Mucosa of rectum (tissue), 2 donors: ENCODE measurements at regions not wholly inside any gene's neighbourhood (a gene's known extent, or its start where the extent isn't known, plus 50 kb on each side); places are given as distances from the start of the nearest gene placed in this dataset.

Experiments used
- H3K27ac ChIP-seq, 2 donors: one replicate each; pipeline ENCODE4 v1.7.0; 2013; ENCODE audit warnings: inconsistent platforms in 2 of 2, low read depth in 2 of 2, low read length in 2 of 2
- H3K27me3 ChIP-seq, 2 donors: one replicate each; pipeline ENCODE4 v1.7.0; 2013; ENCODE audit warnings: low read length in 2 of 2; ENCODE audit not compliant: control insufficient read depth in 2 of 2, insufficient read depth in 2 of 2
- H3K36me3 ChIP-seq, 2 donors: one replicate each; pipeline ENCODE4 v1.7.0; 2013; ENCODE audit warnings: low read length in 2 of 2; ENCODE audit not compliant: control insufficient read depth in 2 of 2, insufficient read depth in 2 of 2
- H3K4me1 ChIP-seq, 2 donors: one replicate each; pipeline ENCODE4 v1.7.0; 2013; ENCODE audit warnings: low read length in 2 of 2, mild to moderate bottlenecking in 1 of 2; ENCODE audit not compliant: control insufficient read depth in 2 of 2, insufficient read depth in 2 of 2
- H3K4me3 ChIP-seq, 2 donors: one replicate each; pipeline ENCODE4 v1.7.0; 2013; ENCODE audit warnings: low read length in 2 of 2
- H3K9ac ChIP-seq, 2 donors: one replicate each; pipeline ENCODE4 v1.7.0; 2013; ENCODE audit warnings: low read length in 2 of 2, low read depth in 1 of 2, mild to moderate bottlenecking in 1 of 2
- H3K9me3 ChIP-seq, 2 donors: one replicate each; pipeline ENCODE4 v1.7.0; 2013; ENCODE audit warnings: low read length in 2 of 2; ENCODE audit not compliant: control insufficient read depth in 2 of 2
- donor health status: healthy.
- donor health status: Normal muscosa, but diverticular disease.

DNA sequence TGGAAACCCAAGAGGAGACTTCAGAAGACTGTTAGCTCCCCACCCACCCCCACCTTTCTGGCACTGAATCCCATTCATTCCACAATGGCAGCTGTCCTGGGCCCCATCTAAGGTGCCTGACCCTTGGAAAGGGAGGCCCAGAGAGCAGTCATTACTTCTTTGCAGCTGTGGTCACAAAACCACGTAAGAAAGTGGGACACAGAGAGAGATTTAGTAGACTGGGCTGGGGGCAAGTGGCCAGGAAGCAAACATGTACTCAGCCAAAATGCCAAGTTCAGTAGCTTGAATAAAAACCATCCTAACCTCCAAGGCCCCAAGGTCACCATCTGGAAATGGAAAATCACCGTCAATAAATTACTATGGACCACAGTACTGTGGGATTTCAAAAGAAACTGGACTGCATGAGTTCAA lies 381.4 kb downstream of the TNS1 start:
- Histone ChIP-seq H3K9ac (no peak overlapping the region), H3K27me3 (no peaks in the 10 kb centered on the region), H3K27ac (peak overlapping the region in 1 of 2 donors; percentile 12), H3K4me1 (peaks cover 0 to 4% of the 10 kb centered on the region in 2 donors), H3K36me3 (no peaks in the 10 kb centered on the region), H3K9me3 (no peaks in the 10 kb centered on the region), H3K4me3 (no peak overlapping the region)

DNA sequence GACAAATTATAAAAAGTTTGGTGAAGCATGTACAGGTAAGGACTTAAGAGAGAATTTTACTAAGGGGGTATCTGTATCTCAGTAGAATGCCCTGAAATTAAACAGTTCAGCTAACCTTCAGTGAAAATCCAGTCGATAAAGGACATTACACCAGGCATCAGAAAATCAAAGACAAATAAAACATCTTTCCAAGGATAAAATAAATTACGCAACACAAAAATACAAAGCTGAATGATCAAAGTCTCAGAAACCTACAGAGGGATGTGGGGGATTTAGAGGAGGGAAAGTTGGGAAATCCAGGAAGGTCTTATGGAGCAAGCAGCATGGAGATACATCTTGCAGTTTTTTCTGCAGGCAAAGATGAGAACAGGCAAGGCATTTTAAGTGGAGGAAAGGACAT lies 384.1 kb downstream of the TNS1 start:
- Histone ChIP-seq H3K9ac (no peak overlapping the region), H3K27me3 (no peaks in the 10 kb centered on the region), H3K27ac (no peak overlapping the region), H3K4me3 (no peak overlapping the region), H3K9me3 (no peaks in the 10 kb centered on the region), H3K4me1 (peaks cover 0 to 4% of the 10 kb centered on the region in 2 donors), H3K36me3 (no peaks in the 10 kb centered on the region)

GRCh38 chr2:217617616-217618022 lies 385.2 kb downstream of the TNS1 start:
- peaks cover 0 to 4% of the 10 kb centered on the region in 2 donors for H3K4me1 ChIP-seq
- H3K36me3 ChIP-seq: no peaks in the 10 kb centered on the region
- H3K27me3 ChIP-seq: no peaks in the 10 kb centered on the region
- no peak overlapping the region for H3K27ac ChIP-seq
- H3K9ac ChIP-seq: no peak overlapping the region
- no peak overlapping the region for H3K4me3 ChIP-seq
- H3K9me3 ChIP-seq: no peaks in the 10 kb centered on the region

DNA sequence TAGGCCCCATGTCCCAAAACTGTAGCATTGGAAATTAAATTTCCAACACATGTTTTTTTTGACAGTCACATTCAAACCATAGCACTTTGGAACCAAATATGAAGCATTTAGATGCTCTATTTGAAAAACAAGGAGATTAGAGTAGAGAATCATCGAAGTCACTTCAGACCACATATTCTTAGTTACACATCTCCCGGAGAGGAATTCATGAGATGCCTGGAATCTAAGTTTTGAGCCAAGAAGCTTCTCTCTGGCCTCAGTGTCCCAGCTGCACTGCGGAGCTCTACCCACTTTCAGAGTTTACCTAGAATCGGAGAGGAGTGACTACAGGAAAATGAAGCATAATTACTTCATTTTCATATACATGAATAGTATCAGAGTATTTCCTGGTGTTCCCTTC lies 385.9 kb downstream of the TNS1 start:
- Histone ChIP-seq H3K9ac (no peak overlapping the region), H3K27ac (no peak overlapping the region), H3K4me1 (peaks cover 0 to 2% of the 10 kb centered on the region in 2 donors), H3K27me3 (no peaks in the 10 kb centered on the region), H3K36me3 (no peaks in the 10 kb centered on the region), H3K4me3 (no peak overlapping the region), H3K9me3 (no peaks in the 10 kb centered on the region)

- Histone ChIP-seq H3K9ac (no peak overlapping the region), H3K4me1 (no peaks in the 10 kb centered on the region), H3K36me3 (no peaks in the 10 kb centered on the region), H3K9me3 (no peaks in the 10 kb centered on the region), H3K27ac (no peak overlapping the region), H3K4me3 (no peak overlapping the region), H3K27me3 (no peaks in the 10 kb centered on the region)
These were observed 387.6 kb downstream of the TNS1 start for GRCh38 chr2:217615171-217615570.

GRCh38 chr2:217614498-217614897 lies 388.3 kb downstream of the TNS1 start:
- Histone ChIP-seq H3K9me3 (no peaks in the 10 kb centered on the region), H3K4me1 (no peaks in the 10 kb centered on the region), H3K27me3 (no peaks in the 10 kb centered on the region), H3K27ac (no peak overlapping the region), H3K4me3 (no peak overlapping the region), H3K36me3 (no peaks in the 10 kb centered on the region), H3K9ac (no peak overlapping the region)

DNA sequence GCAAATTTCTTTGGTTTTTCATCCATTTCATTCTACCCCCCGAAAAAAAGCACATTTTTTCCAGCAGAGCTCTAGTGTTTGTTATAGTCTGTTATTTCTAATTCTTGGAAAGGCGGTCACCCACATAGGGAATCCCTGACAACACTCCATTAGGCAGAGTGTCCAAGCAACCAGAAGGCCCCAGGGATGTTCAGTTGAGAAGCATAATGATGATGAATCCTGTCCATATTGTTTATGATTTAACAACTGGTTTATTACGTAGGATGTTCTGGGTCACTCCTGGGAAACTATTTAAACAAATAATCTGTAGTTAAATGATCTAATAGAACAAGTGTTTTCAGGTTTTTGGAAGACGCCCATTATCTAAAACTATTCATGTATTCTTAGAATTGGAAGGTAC lies 388.7 kb downstream of the TNS1 start:
- H3K4me3 ChIP-seq: no peak overlapping the region
- no peaks in the 10 kb centered on the region for H3K4me1 ChIP-seq
- no peaks in the 10 kb centered on the region for H3K9me3 ChIP-seq
- no peaks in the 10 kb centered on the region for H3K27me3 ChIP-seq
- no peak overlapping the region for H3K27ac ChIP-seq
- no peak overlapping the region for H3K9ac ChIP-seq
- H3K36me3 ChIP-seq: no peaks in the 10 kb centered on the region

GRCh38 chr2:217612920-217613319 lies 389.9 kb downstream of the TNS1 start:
- H3K4me3 ChIP-seq: no peak overlapping the region
- no peaks in the 10 kb centered on the region for H3K36me3 ChIP-seq
- no peaks in the 10 kb centered on the region for H3K4me1 ChIP-seq
- no peaks in the 10 kb centered on the region for H3K9me3 ChIP-seq
- H3K27ac ChIP-seq: no peak overlapping the region
- no peak overlapping the region for H3K9ac ChIP-seq
- no peaks in the 10 kb centered on the region for H3K27me3 ChIP-seq

GRCh38 chr2:217612211-217612610 lies 390.6 kb downstream of the TNS1 start:
- Histone ChIP-seq H3K9me3 (no peaks in the 10 kb centered on the region), H3K27ac (no peak overlapping the region)

DNA sequence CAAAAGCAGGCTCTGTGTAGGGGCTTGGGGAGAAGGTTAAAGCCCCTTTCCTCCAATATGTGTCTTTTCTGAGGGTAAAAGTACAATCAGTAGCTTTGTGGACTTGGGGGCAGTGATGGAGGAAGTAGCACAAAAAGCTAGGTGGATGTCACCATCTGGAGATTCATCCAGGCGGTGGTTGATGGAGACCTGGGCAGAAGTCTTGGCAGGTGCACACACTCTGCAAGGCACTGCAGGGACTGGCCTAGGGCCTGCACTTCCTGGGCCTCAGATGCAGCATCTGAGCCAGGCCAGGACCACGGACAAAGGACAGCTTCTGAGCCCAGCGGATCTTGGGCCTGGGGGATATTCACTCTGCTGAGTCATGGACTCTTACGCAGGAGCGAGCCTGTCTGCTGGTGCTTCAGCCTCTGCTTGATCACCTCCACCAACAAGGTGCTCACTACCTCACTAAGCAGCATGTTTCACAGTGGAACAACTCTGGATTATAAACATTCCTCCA lies 391.1 kb downstream of the TNS1 start:
- H3K27ac ChIP-seq: no peak overlapping the region
- no peaks in the 10 kb centered on the region for H3K27me3 ChIP-seq
- no peaks in the 10 kb centered on the region for H3K9me3 ChIP-seq
- no peaks in the 10 kb centered on the region for H3K36me3 ChIP-seq
- no peak overlapping the region for H3K4me3 ChIP-seq
- H3K9ac ChIP-seq: no peak overlapping the region
- H3K4me1 ChIP-seq: no peaks in the 10 kb centered on the region

More at GRCh38 chr2:217612211-217612610, 390.6 kb downstream of the TNS1 start:
- H3K36me3 ChIP-seq: no peaks in the 10 kb centered on the region
- H3K27me3 ChIP-seq: no peaks in the 10 kb centered on the region
- no peaks in the 10 kb centered on the region for H3K4me1 ChIP-seq
- no peak overlapping the region for H3K9ac ChIP-seq
- no peak overlapping the region for H3K4me3 ChIP-seq

DNA sequence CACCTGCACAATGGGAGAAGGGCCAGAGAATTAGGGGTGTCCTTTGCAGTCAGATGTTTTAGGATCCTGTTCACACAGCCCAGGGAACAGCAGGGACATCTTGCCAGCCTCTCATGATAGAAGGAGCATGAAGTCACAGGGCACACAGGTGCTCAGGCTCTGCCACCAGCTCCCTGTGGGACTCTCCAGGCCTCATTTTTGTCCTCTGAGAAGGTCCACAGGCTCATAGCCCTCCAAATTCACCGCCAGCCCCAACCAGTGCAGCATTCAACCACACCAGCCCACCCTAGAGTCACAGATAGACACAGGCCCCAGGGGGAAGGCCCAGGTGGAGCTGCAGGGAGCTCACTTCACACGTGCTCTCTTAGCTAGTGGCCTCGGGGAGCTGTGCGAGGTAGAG lies 391.7 kb downstream of the TNS1 start:
- H3K4me1 ChIP-seq: no peaks in the 10 kb centered on the region
- no peak overlapping the region for H3K9ac ChIP-seq
- H3K36me3 ChIP-seq: no peaks in the 10 kb centered on the region
- peak overlapping the region in 1 of 2 donors; percentile 0 for H3K27ac ChIP-seq
- no peaks in the 10 kb centered on the region for H3K27me3 ChIP-seq
- no peak overlapping the region for H3K4me3 ChIP-seq
- no peaks in the 10 kb centered on the region for H3K9me3 ChIP-seq
